ENCODE measurements at regions not wholly inside any gene's neighbourhood (a gene's known extent, or its start where the extent isn't known, plus 50 kb on each side); places are given as distances from the start of the nearest gene placed in this dataset.
"Not testable (repeated sequence)": the region's sequence is repeated elsewhere in the genome, so short reads cannot be mapped to it uniquely, and the experiment has no call there.

DNA sequence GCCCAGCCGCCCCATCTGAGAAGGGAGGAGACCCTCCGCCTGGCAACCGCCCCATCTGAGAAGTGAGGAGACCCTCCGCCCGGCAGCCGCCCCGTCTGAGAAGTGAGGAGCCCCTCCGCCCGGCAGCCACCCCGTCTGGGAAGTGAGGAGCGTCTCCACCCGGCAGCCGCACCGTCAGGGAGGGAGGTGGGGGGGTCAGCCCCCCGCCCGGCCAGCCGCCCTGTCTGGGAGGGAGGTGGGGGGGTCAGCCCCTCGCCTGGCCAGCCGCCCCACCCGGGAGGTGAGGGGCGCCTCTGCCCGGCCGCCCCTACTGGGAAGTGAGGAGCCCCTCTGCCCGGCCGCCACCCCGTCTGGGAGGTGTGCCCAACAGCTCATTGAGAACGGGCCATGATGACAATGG is 59.9 kb upstream of the ME3 start:
- not testable (repeated sequence) for TF ChIP-seq EZH2 (IDR thresholded peaks at IDR 0.05; ENCODE audit: low read depth, unreplicated experiment); POLR2AphosphoS5 (IDR thresholded peaks at IDR 0.05; ENCODE audit: low read depth); EZH2phosphoT487 (IDR thresholded peaks at IDR 0.05; ENCODE audit: unreplicated experiment); STAT1 (IDR thresholded peaks at IDR 0.05; ENCODE audit: unreplicated experiment); CREB1 (CRISPR knock-in tag; IDR thresholded peaks at IDR 0.05; ENCODE audit: low read depth); NANOG (IDR thresholded peaks at IDR 0.05; ENCODE audit: borderline replicate concordance); JUNB (IDR thresholded peaks at IDR 0.05; ENCODE audit: unreplicated experiment); ZNF114 (CRISPR knock-in tag; IDR thresholded peaks at IDR 0.05); ZNF331 (CRISPR knock-in tag; IDR thresholded peaks at IDR 0.05; ENCODE audit: low read depth)
- TF ChIP-seq, protein P1, sequence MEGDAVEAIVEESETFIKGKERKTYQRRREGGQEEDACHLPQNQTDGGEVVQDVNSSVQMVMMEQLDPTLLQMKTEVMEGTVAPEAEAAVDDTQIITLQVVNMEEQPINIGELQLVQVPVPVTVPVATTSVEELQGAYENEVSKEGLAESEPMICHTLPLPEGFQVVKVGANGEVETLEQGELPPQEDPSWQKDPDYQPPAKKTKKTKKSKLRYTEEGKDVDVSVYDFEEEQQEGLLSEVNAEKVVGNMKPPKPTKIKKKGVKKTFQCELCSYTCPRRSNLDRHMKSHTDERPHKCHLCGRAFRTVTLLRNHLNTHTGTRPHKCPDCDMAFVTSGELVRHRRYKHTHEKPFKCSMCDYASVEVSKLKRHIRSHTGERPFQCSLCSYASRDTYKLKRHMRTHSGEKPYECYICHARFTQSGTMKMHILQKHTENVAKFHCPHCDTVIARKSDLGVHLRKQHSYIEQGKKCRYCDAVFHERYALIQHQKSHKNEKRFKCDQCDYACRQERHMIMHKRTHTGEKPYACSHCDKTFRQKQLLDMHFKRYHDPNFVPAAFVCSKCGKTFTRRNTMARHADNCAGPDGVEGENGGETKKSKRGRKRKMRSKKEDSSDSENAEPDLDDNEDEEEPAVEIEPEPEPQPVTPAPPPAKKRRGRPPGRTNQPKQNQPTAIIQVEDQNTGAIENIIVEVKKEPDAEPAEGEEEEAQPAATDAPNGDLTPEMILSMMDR (conservative IDR thresholded peaks at IDR 0.05; ENCODE audit: low read depth in 2 of 2): not testable (repeated sequence)
- TF ChIP-seq, protein P2, sequence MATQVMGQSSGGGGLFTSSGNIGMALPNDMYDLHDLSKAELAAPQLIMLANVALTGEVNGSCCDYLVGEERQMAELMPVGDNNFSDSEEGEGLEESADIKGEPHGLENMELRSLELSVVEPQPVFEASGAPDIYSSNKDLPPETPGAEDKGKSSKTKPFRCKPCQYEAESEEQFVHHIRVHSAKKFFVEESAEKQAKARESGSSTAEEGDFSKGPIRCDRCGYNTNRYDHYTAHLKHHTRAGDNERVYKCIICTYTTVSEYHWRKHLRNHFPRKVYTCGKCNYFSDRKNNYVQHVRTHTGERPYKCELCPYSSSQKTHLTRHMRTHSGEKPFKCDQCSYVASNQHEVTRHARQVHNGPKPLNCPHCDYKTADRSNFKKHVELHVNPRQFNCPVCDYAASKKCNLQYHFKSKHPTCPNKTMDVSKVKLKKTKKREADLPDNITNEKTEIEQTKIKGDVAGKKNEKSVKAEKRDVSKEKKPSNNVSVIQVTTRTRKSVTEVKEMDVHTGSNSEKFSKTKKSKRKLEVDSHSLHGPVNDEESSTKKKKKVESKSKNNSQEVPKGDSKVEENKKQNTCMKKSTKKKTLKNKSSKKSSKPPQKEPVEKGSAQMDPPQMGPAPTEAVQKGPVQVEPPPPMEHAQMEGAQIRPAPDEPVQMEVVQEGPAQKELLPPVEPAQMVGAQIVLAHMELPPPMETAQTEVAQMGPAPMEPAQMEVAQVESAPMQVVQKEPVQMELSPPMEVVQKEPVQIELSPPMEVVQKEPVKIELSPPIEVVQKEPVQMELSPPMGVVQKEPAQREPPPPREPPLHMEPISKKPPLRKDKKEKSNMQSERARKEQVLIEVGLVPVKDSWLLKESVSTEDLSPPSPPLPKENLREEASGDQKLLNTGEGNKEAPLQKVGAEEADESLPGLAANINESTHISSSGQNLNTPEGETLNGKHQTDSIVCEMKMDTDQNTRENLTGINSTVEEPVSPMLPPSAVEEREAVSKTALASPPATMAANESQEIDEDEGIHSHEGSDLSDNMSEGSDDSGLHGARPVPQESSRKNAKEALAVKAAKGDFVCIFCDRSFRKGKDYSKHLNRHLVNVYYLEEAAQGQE (IDR thresholded peaks at IDR 0.05; ENCODE audit: unreplicated experiment): not testable (repeated sequence)
- TF ChIP-seq, protein P3, sequence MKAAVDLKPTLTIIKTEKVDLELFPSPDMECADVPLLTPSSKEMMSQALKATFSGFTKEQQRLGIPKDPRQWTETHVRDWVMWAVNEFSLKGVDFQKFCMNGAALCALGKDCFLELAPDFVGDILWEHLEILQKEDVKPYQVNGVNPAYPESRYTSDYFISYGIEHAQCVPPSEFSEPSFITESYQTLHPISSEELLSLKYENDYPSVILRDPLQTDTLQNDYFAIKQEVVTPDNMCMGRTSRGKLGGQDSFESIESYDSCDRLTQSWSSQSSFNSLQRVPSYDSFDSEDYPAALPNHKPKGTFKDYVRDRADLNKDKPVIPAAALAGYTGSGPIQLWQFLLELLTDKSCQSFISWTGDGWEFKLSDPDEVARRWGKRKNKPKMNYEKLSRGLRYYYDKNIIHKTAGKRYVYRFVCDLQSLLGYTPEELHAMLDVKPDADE (IDR thresholded peaks at IDR 0.05): not testable (repeated sequence)
- TF ChIP-seq, protein P4, sequence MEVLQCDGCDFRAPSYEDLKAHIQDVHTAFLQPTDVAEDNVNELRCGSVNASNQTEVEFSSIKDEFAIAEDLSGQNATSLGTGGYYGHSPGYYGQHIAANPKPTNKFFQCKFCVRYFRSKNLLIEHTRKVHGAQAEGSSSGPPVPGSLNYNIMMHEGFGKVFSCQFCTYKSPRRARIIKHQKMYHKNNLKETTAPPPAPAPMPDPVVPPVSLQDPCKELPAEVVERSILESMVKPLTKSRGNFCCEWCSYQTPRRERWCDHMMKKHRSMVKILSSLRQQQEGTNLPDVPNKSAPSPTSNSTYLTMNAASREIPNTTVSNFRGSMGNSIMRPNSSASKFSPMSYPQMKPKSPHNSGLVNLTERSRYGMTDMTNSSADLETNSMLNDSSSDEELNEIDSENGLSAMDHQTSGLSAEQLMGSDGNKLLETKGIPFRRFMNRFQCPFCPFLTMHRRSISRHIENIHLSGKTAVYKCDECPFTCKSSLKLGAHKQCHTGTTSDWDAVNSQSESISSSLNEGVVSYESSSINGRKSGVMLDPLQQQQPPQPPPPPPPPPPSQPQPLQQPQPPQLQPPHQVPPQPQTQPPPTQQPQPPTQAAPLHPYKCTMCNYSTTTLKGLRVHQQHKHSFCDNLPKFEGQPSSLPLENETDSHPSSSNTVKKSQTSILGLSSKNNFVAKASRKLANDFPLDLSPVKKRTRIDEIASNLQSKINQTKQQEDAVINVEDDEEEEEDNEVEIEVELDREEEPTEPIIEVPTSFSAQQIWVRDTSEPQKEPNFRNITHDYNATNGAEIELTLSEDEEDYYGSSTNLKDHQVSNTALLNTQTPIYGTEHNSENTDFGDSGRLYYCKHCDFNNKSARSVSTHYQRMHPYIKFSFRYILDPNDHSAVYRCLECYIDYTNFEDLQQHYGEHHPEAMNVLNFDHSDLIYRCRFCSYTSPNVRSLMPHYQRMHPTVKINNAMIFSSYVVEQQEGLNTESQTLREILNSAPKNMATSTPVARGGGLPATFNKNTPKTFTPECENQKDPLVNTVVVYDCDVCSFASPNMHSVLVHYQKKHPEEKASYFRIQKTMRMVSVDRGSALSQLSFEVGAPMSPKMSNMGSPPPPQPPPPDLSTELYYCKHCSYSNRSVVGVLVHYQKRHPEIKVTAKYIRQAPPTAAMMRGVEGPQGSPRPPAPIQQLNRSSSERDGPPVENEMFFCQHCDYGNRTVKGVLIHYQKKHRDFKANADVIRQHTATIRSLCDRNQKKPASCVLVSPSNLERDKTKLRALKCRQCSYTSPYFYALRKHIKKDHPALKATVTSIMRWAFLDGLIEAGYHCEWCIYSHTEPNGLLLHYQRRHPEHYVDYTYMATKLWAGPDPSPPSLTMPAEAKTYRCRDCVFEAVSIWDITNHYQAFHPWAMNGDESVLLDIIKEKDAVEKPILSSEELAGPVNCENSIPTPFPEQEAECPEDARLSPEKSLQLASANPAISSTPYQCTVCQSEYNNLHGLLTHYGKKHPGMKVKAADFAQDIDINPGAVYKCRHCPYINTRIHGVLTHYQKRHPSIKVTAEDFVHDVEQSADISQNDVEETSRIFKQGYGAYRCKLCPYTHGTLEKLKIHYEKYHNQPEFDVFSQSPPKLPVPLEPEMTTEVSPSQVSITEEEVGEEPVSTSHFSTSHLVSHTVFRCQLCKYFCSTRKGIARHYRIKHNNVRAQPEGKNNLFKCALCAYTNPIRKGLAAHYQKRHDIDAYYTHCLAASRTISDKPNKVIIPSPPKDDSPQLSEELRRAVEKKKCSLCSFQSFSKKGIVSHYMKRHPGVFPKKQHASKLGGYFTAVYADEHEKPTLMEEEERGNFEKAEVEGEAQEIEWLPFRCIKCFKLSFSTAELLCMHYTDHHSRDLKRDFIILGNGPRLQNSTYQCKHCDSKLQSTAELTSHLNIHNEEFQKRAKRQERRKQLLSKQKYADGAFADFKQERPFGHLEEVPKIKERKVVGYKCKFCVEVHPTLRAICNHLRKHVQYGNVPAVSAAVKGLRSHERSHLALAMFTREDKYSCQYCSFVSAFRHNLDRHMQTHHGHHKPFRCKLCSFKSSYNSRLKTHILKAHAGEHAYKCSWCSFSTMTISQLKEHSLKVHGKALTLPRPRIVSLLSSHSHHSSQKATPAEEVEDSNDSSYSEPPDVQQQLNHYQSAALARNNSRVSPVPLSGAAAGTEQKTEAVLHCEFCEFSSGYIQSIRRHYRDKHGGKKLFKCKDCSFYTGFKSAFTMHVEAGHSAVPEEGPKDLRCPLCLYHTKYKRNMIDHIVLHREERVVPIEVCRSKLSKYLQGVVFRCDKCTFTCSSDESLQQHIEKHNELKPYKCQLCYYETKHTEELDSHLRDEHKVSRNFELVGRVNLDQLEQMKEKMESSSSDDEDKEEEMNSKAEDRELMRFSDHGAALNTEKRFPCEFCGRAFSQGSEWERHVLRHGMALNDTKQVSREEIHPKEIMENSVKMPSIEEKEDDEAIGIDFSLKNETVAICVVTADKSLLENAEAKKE (CRISPR knock-in tag; IDR thresholded peaks at IDR 0.05): not testable (repeated sequence)

Data from GM23338 (cell line).